GM12892 (cell line): ENCODE measurements at regions not wholly inside any gene's neighbourhood (a gene's known extent, or its start where the extent isn't known, plus 50 kb on each side); places are given as distances from the start of the nearest gene placed in this dataset.
"Not testable (repeated sequence)": the region's sequence is repeated elsewhere in the genome, so short reads cannot be mapped to it uniquely, and the experiment has no call there.

Experiments
- DNase-seq: peaks from one replicate; pipeline ENCODE4 v3.0.0; 2011; ENCODE audit not compliant: insufficient read length
- FAIRE-seq: peaks from 2 replicates; lab custom pipeline; 2011; peaks lifted over from hg19 to GRCh38; lab: Jason Lieb, UNC
- POLR2A ChIP-seq: IDR thresholded peaks from 2 replicates; pipeline ENCODE4 v1.6.1; 2011; ENCODE audit warnings: low read depth, low read length, control low read depth
- POLR2AphosphoS5 ChIP-seq: IDR thresholded peaks from 2 replicates; pipeline ENCODE4 v1.6.1; 2011; ENCODE audit warnings: low read depth, low read length, control low read depth
- TAF1 ChIP-seq: IDR thresholded peaks from 2 replicates; pipeline ENCODE4 v1.6.1; 2011; ENCODE audit warnings: low read depth, mild to moderate bottlenecking, control low read depth, low read length, borderline replicate concordance

DNA sequence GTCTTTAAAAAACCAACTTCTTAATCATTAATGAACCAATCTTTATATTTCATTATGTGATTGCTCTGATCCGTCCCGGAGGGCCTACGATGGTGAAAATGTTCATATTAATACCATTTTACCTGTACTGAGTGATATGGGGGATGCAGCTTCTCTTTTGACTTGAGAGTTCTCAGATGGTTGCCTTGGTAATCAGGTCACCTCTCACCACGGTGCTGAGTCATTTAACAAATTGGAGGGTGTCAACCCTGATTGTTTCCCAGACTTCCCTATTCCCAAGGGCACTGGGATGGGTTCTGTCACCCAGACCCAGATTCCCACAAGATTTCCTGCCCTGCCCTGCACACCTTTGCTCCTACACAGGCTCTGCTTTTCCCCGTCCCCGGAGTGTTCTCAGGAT is 128.5 kb upstream of the TMTC4 start:
- TF ChIP-seq POLR2AphosphoS5 (no peak), POLR2A (no peak), TAF1 (no peak)
- FAIRE-seq, result no peak
- no peak for DNase-seq

DNA sequence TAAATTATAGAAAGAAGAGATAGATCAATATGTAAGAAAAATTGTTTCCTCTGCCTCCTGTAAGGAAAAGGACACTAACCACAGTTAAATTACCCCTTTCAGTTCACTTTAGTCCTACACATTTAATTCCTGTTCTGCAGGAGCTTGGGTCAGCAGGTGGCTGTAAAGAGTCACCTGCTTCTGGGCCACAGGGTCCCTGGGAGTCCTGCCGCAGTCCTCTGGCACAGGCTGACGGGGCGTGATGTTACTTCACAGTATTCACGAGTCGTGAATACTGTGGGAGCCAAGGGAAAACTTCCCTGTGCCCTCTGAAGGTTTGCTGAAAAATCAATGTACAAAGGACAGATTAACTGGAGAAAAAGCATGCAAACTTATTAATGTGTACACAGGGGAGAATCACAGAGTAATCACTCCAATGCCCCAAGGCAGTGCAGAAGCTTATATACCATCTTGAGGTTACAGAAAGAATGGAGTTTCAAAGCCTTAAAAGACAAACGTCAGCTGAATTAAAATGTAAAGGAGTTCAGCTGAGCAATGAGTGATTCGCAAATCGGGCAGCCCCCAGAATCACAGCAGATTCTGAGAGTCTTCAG is 125.8 kb upstream of the TMTC4 start:
- FAIRE-seq (no peak), DNase-seq (no peak)
- TF ChIP-seq TAF1, result no peak
- no peak for TF ChIP-seq POLR2AphosphoS5

DNA sequence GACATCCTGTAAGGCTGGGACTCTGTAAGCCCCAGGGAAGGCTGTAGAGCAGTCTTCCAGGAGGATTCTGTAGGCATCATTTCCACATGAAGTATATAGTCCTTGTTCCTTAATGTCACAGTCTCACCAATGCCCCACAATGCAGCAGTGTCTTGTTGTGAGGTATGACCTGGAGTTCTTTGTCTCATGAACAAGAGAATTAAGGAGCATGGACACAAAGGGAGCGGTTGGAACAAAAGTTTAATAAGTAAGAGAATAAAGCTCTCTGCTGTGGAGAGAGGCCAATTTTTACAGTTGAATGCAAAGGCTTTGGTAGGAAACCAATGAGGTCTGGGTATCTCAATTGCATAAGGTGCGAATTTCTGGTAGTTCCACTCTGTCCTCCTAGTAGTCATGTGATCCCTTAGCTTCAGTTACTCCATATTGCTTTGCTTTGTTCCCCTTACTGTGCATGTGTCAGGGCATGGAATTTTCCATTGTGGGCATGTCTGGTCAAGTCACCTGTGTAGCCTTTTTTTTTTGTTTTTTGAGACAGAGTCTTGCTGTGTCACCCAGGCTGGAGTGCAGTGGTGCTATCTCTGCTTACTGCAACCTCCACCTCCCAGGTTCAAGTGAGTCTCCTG is 124.3 kb upstream of the TMTC4 start:
- no peak for DNase-seq
- FAIRE-seq, result no peak

DNA sequence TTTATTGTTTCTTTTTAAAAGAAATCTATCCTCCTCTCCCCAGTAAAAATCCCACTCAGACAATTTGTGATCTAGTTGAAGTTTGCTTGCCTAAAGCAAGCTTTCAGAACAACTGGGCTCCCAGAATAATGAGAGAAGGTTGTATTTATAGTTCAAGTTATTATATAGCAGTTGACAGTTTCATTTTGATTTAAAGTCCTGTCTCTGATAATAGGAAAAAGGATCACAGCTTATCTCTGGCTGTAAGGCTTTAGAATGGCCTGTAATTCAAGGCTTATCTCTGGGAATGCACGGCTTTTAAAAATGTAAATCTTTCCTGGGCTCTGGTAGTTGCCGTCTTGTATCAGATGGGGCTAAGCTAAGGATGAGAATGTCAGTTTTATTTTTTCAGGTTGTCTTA is 123.3 kb upstream of the TMTC4 start:
- DNase-seq, result no peak
- TF ChIP-seq TAF1, result no peak
- no peak for TF ChIP-seq POLR2AphosphoS5
- TF ChIP-seq POLR2A, result no peak
- no peak for FAIRE-seq

More for the DNA sequence above, 124.3 kb upstream of the TMTC4 start:
- TF ChIP-seq POLR2AphosphoS5 (no peak), POLR2A (no peak), TAF1 (no peak)

DNA sequence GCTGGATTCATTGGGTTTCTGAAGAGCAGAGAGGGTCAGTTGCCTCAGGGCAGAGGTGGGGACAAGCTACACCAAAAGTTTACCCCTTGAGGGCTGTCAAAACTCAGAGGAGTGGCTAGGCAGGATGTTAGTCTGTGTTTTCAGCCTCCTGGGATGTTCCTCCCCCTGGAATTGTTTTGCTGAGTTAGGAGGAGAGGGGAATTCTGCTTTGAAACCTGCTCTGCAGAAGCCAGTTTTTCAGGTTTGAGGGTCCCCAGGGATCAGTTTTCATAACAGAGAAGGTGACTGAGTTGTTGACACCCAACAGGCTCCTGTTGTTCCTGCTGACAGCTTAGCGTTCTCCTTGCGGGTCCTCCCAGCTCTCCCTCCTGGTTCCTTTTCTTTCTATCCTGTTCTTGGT is 121.9 kb upstream of the TMTC4 start:
- FAIRE-seq, result no peak

DNA sequence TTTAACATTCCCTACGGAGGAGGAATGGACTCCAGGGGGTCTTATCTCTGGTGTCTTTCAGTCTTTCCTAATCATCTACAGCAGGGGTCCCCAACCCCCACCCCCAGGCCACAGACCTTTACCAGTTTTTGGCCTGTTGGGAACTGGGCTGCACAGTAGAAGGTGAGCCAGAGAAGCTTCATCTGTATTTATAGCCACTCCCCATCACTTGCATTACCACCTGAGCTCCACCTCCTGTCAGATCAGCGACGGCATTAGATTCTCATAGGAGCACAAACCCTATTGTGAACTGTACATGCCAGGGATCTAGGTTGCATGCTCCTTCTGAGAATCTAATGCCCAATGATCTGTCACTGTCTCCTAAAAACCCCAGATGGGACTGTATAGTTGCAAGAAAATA is 120.0 kb upstream of the TMTC4 start:
- FAIRE-seq (no peak), DNase-seq (no peak)

More for the DNA sequence above, 121.9 kb upstream of the TMTC4 start:
- TF ChIP-seq POLR2AphosphoS5 (no peak), POLR2A (no peak), TAF1 (no peak)
- no peak for DNase-seq

DNA sequence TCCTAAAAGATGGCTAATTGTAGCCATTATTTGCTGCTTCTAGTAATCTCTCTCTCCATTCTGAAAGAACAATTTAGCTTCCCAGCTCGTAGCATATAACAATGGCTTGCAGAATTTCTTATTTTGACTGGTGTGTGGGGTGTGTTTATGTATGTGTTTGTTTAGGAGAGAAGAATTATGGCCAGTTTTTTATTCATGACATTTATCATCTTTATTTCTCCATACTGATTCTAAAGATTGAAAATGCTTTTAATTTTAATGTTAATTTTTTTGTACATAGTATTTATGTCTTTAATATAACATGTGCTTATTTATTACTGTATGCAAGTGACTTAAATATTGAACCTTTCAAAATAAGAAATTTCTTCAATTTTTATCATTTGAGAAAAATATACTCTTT is 115.8 kb upstream of the TMTC4 start:
- FAIRE-seq (no peak), DNase-seq (no peak)
- TF ChIP-seq POLR2AphosphoS5 (no peak), POLR2A (no peak), TAF1 (no peak)

More for the DNA sequence above, 120.0 kb upstream of the TMTC4 start:
- TF ChIP-seq POLR2A (no peak), TAF1 (no peak), POLR2AphosphoS5 (no peak)

DNA sequence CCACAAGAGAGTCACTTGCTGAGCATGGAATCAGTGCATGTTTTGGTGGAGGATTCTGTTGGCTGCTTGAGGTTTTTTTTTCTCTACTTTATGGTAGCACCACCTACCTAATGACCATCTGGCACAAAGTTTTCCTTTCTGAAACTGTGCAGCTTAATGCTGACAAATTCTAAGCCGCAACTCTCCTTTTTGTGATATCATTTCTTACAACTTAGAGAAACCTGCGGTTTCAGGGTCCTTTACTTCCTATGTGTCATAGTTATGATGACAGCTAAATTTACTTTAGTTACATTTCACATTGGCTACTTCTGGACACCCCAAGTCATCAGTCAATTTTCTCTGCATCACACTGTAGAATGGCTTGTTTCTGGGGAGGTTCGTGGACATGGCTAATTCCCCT is 115.4 kb upstream of the TMTC4 start:
- FAIRE-seq (no peak), DNase-seq (no peak)
- TF ChIP-seq POLR2A (no peak), TAF1 (no peak), POLR2AphosphoS5 (no peak)

DNA sequence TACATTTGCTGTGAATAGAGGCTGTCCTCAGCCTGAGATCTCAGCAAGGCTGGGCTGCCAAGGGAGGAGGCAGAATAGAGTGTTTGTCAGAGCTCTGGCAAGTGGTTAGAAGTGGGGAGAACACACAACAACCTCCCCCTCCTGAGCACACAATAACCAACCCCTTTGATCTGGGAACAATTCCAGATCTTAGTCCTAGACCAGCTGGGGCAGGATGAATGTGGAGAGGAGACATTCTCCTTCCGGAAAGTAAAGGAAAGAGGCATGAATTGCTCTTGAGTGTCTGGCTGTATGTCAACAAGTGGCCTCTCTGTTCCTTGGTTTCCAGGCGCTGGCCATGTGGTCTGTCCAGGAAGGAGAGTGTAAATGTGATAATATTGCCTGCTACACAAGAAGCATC is 114.9 kb upstream of the TMTC4 start:
- no peak for DNase-seq
- no peak for TF ChIP-seq TAF1
- TF ChIP-seq POLR2A, result no peak
- TF ChIP-seq POLR2AphosphoS5, result no peak
- FAIRE-seq, result no peak

DNA sequence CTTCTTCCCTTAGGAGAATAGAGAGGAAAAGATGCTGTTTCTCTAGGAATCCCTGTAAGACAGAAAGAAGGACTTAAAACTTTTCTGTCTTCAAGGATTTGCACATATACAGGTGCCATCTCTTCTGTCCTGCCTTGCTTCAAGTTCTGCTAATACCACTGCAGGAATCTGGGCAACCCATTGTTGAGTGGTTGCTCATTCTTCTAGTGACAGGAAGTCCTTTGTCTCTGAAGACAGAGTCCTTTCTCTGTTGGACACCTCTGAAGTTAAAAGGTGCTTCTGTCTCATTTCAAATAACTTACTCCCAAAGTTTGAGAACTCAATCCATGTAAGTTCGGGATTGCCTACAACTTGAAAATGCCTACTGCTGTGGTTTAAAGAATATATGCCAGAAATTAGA is 114.4 kb upstream of the TMTC4 start:
- no peak for FAIRE-seq
- TF ChIP-seq TAF1 (no peak), POLR2A (no peak), POLR2AphosphoS5 (no peak)
- no peak for DNase-seq

DNA sequence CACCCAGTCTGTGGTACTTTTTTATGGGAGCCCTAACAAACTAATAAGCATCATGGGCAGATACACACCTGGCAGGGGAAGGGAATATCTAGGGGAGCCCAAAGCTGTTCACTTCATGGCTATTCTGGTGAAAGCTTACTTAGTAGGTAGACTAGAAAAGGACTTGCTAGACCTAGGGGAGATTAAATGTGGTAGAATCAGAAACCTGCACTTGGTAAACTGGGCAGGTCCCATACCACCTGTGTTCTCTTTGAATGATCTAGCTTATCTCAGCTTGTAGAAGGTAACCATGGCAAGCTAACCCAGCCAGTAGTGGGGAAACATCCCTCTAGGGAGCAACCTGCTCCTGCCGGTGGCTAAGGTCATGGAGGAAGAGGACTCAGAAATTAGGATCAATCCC is 113.9 kb upstream of the TMTC4 start:
- DNase-seq (no peak), FAIRE-seq (no peak)
- no peak for TF ChIP-seq POLR2AphosphoS5
- TF ChIP-seq POLR2A, result no peak
- no peak for TF ChIP-seq TAF1

DNA sequence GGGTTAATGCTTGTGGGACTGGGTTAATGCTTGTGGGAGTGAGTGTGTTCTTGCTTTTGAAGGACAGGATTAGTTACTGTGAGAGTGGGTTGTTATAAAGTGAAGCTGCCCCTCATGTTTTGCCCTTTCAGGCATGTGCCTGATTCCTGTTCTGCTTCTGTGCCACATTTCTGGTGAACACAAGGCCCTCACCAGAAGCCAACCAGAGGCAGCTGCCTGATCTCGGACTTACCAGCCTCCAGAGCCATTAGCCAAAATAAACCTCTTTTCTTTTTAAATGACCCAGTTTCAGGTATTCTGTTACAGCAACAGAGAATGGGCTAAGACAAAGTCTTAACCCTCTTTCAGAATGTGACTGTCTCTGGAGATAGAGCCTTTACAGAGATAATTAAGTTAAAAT is 113.3 kb upstream of the TMTC4 start:
- DNase-seq (no peak), FAIRE-seq (no peak)
- TF ChIP-seq POLR2AphosphoS5 (no peak), POLR2A (no peak), TAF1 (no peak)

DNA sequence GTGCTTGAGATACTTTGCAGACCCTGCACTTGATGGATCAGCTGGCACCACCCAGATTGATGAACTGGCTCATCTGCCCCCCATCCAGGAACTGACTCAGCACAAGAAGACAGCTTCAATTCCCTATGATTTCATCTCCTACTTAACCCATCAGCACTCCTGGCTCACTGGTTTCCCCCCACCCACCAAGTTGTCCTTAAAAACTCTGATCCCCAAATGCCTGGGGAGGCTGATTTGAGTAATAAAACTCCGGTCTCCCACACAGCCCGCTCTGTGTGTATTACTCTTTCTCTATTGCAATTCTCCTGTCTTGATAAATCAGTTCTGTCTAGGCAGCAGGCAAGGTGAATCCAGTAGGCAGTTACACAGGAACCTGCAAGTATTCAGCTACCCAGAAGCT is 102.1 kb upstream of the TMTC4 start:
- not testable (repeated sequence) for DNase-seq, FAIRE-seq
